NCI-H146 treated with DMSO at 0.1 percent for 48 hours (cell line): ENCODE measurements at regions not wholly inside any gene's neighbourhood (a gene's known extent, or its start where the extent isn't known, plus 50 kb on each side); places are given as distances from the start of the nearest gene placed in this dataset.

Source experiments
- DNase-seq: peaks from one replicate; lab custom pipeline; 2025; ENCODE audit not compliant: unreplicated experiment; lab: John Stamatoyannopoulos, UW

DNA sequence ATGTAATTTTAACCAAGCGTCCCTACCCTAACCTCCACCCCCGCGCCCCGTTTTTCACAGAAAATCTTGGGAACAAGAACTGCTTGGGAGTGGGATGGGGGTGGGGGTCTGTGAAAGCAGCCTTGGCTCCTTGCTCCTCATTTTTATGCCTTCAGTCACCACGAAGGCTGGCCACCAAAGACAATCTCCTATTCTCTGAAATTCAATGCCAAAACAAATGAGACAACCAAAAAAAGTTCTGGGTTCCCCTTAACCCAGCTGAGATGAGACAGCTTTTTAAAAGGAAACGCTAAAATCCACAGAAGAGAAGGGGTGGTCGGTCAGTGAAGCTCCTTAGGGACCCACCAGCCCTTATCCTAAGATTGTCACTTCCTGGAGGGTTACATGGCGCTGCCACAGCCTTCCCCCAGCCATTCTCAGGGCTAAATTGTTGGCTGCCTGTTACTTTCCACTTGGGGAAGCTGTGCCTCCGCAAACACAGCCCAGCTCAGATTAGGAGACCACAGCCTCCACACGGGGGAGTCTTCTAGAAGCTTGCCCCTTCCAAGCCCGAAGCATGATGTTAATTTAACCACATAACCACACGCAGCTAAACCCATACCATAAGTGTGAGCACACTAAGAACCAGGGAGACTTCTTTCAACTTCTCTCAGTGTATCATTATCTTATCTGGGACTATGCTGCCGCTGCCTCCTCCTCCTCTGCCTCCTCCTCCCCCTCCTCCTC is 136.3 kb downstream of the FOXD1 start:
- no peak for DNase-seq

DNA sequence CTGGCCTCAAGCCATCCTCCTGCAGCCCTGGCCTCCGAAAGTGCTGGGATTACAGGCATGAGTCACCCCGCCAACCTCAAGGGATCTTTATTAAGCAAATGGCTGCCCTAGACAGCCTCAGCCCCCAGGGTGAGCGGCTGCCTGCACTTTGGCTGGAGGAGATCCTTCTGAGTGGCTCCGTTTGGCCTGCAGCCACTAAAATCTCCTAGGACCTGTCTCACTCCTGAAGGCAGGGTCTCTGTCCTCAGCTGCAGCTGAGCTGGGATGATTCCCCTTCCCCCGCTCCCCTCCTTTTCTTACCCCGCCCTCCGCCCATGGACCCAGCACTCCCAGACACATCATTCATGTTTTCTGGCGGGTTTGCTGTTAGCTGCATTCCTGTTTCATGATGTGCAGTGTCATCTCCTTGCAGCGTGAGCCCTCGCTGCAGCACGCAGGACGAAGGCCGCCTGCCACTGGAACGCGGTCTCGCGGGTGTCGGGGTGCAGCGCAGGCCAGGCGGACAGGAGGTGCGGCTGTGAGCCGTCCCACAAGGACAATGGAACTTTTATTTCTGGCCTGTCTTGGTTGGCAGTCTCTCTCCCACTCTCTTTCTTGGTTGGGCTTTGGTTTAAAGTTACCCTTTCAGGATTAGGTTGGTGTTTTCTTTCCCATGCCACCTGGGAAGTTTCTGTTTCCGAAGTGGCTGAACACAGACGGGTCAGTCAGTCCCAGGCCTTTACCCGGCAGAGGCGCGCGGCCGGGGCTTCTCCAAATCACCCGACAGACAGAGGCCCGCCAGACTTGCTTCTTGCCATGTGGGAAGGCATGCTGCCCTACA is 137.1 kb downstream of the FOXD1 start:
- DNase-seq: no peak

DNA sequence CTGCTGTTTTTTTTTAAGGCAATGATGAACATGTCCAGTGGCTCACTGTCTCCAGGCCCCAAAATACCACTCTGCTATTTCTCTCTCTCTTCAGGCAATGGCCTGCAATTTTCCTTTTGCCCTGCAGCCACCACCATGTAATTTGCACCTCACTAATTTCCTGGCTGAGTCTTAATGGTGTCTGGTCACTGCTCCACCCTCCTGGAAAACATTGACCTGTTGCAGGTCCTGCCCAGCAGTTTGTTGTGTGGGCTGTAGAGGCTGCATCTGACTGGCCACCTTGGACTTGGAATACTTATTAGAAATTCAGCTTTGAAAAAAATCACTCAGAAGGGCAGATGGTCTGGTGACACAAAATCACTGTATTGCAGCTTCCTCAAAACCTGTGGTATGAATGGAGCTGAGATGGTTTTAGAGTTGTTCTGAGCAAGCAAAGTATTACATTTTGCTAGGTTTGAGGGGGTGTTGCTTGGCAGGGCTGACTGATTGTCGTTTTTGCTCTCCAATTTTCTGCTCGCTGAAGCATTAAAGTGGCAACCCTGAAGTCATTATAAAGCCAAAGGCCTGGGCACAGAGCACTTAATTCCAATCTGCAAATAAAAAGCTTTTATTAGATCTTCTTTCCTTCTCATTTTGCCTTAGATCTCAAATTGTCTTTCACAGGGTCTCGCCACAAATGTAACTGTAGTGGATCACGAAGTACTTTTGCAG is 134.8 kb downstream of the TMEM174 start:
- peak; percentile 18 for DNase-seq

DNA sequence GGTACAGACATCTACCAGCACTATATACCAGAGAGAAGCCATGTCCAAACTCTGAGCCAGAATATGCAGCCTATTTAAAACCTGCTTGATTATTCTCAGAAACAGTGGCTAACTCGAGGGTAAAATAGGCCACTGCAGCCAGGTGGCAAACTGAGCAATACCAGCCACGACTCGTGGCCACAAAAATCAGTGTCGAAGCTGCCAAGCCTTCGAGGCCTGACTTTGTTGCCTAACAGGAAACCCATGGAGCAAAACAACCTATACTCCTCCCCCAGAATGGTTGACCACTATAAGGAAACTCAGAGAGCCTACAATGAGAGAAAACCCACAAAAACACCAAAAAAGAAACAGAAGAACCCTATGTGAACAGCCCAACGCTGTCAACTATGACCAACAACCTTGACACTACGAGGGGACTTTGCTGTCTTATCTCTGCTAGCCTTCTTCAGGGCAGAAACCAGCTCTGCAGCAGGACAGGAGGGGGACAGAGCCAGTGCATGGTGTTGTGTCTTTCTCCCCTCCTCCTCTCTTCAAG is 133.8 kb downstream of the TMEM174 start:
- DNase-seq: no peak

DNA sequence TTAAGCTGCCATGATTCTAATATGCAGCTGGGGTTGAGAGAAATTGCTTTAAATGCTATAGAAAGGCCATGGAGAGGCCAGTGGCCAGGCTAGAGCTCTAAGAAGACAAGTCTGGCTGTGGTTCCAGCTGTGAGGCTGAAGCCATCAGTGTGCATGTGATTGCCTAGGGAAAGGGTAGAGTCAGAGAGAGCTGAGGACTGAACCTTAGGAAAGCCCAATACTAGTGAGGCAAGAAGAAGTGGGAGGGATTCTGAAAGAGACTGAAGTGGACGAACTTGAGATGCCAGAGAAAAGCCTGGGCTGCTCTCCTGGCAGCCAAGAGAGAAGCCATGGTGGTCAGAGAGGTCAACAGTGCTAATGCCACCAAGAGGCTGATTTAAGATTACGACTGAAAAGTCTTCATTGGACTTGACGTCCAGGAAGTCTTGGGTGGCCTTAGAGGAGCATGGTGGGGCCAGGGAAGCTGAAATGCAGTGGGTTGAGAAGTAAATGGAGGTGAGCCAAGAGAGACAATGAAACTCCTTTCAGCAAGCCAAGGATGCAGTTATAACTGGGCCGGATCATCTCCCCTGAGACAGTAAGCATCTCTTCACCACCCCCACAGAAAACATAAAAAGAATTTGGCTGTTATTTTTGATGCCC is 133.2 kb downstream of the TMEM174 start:
- no peak for DNase-seq

DNA sequence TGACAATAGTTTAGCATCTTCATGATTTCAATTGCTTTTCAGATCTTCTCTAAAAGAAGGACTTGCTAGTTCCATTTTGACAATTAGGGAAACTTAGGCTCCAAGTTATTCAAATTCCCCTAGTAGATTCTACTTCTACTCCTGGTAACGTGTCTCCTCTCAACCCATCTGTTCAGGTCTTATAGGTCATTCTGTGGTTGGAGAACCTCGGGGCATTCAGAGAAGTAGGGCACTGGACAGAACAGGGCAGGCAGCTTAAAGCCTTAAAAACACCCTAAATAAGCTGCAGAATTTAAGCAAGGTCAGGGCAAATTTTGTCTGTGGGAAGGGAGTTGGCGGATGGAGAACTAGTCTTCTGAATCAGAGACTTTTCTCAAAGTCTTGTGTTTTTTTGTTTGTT is 132.4 kb downstream of the TMEM174 start:
- no peak for DNase-seq

DNA sequence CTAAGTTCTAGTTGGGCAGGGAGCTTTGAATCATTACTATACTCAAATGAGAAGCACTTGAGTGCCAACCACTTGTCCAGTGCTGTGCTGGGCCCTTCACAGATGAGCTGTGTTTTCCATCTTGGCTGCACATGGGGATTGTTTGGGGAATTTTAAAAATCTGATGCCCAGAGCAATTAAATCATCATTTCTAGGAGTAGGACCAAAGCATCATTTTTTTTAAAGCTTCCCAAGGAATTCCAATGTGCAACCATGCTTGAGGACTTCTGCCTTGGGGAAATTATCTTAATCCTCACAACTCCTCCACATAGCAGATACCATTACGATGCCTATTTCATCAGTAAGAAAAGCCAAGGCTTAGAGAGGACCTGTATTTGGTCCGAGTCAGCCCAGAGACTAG is 131.4 kb downstream of the TMEM174 start:
- no peak for DNase-seq

DNA sequence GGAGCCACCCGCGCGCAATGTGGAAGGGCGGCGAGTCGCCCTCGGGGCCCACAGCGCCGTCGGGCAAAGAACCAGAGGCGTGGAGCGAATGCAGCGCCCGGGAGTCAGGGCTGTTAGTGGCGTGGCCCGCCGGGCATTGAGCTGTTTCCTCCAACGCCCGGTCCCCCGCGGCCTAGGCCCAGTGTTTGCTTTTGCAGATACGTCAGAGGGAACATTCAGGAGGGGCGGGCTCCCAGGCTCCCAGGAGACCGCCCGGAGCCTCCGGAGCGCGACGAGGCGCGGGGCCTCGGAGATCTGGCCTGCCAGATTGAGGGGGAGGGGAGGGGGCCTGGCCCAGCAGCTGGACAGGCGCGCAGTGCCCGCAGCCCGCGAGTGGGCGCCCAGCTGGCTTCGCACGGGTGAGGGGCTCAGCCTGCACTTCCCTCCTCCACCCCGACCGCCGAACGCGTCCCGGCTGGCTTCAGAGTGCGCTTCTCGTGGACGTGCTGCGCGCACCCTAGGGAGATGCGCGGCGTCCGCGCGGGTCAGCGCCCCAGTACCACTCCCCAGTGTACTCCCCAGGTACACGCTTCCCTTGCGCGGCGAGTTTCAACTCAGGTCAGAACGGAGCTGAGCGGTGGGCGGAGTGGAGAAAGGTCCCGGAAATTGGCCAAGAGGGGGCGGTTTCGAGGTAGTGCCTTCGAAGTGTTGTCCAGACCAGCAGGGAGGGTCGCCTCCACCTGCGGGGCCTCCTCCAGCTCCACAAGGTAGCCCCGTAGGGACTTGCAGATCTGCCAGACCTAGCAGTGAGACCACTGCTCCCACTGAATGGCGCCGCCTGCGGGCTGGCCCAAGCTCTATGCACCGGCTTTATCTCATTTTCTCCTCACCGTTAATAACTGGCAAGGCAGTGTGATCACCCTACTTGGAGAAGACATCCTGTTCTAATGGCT is 130.4 kb downstream of the TMEM174 start:
- DNase-seq: no peak

DNA sequence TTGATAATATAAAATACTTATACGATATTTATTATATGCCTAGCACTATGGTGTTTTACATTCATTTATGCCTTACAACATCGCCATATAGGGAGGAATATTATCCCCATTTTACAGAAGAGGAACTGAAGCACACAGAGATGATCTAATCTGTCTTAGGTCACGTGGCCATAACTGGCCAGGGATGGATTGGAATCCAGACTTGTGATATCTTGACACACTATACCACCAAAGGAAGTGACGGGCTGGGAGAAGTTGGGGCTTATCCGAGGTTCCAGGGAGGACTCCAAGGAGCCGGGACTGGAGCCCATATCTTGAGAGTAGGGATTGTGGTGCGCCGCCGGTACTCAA is 129.8 kb downstream of the TMEM174 start:
- DNase-seq: no peak

DNA sequence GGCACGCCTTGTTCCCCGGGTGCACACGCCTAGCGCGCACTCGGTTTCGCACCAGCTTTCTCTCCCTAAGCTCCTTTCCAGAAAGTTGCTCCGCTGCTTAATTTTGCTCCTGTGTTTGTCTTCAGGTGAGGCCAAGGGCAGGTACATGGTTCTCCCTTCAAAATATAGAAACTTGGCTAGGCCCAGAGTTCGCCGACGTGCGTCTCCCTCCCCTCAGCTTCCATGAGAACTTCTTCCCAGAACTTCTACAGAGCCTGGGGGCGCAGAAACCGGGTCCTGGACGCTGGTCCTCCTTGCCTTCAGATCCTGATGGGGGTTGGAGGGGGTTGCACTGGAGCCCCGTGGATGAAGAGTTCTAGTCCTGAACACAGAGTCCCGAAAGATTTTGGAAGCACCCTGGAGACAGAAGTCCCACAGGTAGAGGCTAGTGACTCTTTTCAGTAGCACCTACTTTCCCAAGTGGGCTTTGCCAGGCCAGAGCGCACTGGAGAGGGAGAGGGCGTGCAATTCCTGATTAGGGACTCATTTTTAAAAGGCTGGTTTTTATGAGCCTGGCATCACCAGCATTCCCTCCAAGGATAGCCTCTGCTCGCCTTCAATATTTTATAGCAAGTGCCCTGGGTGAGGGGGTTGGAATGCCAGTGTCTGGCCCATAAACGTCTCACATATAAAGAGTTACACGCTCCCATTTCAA is 128.4 kb downstream of the TMEM174 start:
- DNase-seq: no peak

DNA sequence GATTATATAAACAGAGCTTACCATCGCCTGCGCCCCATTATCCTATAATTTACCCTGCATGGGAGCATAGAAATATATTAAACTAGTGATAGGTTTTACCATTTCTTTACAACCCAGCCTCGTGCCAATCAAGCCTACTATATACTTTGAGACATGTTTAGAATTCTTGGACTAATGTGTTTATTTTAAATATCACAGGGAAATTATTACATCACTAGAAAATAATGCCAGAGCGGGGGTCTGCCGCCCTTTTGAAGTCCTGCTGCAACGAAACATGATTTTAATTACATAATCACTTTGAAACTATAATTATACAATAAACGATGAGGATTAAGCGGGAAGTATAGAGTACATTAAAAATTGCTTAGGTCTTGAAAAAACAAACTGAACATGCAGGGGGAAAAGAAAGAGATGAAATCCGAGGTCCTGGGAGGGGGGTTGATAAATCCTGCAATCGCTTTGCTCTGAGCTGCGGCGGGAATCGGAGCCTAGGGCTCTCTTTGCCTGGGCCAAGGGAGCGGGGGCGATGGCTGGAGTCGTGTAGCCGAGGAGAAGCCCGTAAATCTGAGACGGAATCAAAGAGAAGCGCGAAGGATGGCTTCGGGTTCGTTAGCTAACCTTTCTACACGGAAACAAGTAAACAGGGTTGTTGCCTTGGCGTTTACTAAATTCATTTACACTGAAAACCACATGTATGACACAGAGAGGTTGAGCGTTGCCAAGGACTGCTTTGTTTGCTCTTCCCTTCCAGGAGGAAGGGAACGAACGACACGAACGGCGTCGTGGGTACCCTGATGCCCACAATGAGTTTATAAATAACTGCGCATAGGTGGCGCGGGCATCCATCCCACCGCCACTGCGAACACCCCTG is 127.6 kb downstream of the TMEM174 start:
- no peak for DNase-seq

DNA sequence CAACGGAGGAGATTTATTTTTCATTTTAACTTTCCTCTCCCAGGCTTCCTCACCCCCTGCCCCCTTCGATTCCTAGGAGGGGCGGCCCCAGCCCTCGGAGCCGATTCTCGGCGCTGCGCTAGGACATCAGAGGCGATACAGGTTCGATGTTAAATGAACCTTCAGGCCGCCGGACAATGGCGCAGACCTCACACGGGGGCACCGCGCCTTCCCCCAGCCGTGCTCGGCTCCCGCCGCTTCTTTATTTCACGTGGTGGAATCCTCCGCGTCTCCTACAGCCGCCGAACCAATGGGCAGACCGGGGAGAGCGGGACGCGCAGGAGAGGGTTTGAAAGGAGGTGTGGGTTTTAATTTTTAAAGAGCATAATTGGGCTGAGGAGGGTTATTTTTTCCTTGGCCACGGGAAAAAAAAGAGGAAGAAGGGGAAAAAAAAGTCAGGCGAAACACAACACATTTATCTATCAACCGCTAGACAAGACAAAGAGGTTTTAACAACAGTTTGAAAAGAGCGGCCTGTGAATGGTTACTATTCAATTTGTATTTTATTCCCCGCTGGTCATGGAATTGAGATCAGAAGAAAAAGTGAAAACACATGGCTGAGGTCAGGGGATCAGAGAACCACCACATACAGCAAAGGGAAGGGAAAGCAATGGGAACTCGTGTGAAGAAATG is 126.8 kb downstream of the TMEM174 start:
- DNase-seq: no peak

DNA sequence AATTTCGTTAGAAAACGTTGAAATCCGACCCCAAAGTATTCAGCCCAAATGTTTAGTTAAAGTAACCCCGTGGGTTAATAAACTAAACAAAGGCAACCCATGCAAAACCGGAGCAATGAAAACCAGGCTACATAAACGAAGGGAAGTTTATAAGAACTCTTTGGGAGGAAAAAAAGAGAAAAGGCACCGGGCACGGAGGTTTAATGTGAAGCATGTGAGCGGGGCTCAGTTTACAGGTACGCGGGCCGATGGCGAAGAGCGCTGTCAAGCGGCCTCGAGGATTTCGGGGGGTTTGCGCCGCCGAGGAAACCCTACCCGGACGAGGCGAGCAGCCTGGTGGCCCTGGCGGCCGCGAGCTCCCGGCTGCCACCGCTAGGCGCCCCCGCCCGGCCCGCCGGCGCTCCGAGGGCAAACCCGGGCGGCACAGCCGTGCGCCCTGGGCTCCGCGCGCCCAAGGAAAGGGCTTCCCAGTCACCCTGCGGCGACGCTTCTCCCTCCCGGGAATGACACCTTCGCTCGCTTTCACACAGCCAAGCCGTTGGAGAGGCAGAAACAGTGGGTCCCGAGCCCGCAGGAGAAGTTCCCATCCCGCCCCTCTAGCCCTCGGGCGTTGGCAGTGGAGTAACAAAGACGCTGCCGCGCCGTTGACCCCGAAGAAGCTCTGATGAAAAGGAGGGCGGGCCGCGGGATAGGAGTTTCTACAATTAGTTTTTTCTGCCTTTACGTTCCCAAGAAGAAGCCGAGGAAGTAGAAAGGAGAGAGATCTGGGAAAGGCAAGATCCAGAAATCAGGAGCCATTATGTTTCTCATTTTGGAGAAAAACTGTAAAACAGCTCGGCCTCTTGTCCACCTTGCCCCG is 126.0 kb downstream of the TMEM174 start:
- DNase-seq: no peak

DNA sequence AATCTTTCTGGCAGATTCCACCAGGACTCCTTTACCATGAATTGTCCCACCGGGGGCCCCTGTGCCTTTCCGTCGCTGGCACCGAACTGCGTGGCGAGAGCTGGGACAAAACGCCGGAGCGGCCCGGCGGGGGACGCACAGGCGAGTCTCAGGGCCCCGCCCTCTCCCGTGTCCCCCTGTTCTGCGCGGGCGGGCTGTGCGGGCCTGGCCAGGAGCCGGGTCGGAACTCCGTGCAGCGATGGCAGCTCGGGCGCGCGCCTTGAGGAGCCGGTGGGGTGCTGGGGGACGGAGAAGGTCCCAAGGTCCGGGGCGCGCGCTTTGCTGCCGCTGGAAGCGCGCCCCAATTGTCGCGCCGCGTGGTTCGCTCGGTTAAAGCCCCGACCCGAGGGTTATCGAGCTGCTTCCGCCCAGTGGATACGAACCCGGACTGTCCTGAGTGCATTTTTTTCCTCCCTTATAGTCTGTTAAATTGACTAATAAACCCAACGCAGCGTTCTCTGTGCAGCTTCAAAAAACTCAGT is 125.3 kb downstream of the TMEM174 start:
- no peak for DNase-seq

DNA sequence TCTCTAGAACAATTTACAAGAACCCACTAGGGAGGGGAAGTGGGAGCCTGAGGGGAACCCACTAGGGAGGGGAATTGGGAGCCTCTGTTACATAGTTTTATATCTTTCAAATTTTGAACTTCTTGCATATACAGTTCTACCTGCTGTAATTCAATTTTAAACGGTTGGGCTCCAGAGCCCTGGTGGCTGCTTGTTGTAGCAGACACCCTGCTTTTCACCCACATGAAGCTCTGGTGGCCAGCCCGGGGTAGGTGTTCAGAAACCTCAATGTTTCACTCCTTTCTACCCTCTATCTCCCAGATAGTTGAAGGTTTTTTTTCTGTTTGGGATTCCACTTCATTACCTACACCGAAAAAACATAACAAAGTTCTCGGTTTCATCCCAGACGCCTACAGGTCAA is 124.4 kb downstream of the TMEM174 start:
- no peak for DNase-seq

DNA sequence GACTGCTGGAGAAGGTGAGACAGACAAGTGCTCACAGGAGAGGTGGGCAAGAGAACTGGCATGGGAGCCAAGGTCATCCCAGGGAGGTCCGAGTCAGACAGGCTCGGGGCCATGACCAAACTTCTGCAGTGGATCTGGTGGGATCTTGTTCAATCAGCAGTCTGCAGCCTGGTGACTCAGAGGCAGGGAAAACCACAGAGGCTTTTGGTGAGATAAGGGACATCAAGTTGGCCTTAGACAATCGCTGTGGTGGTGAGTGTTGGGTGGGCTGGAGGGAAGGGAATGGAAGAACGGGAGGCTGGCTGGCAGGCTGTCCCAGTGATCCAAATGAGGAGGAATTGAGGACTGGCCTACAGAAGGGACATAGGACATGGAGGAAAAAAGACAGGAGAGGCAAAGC is 123.8 kb downstream of the TMEM174 start:
- DNase-seq: no peak

DNA sequence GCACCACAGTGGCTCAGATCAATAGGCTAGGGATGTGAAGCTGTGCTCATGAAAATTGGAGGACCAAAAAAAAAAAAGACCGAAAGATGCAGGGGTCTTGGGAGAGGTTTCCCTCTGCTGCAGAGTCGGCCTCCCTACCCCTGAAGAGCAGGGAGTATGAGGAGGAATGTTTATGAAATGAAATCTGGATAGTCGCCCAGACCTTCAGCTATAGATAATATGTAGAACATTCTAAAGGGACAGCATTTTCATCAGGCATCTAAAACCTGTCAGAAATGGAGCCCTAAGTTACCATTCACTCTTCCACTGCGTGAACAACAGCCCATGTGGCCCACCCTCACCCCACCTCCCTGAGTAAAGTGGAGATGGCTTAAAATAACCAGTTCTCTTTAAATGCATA is 122.9 kb downstream of the TMEM174 start:
- DNase-seq: no peak
